Esophagus squamous epithelium (tissue), 5 donors: ENCODE measurements at regions not wholly inside any gene's neighbourhood (a gene's known extent, or its start where the extent isn't known, plus 50 kb on each side); places are given as distances from the start of the nearest gene placed in this dataset.

Experiments used
- DNase-seq: peaks from one replicate; lab custom pipeline; 2025; lab: John Stamatoyannopoulos, UW
- H3K27ac ChIP-seq, 4 donors: fragments of 200-600 bp; sonication (generic); one replicate each; pipeline ENCODE4 v1.5.1; 2016 to 2019; ENCODE audit warnings: mild to moderate bottlenecking in 1 of 4
- H3K27me3 ChIP-seq, 4 donors: fragments of 200-600 bp; sonication (generic); 1 replicate in 3 of 4; 2 replicates in 1 of 4; pipeline versions ENCODE4 v1.5.1 to v1.6.0; 2017 to 2021; ENCODE audit warnings: antibody characterized with exemption in 1 of 4
- H3K36me3 ChIP-seq, 3 donors: fragments of 200-600 bp; sonication (generic); one replicate each; pipeline ENCODE4 v1.5.1; 2016 to 2019
- H3K4me1 ChIP-seq, 3 donors: fragments of 200-600 bp; sonication (generic); one replicate each; pipeline ENCODE4 v1.5.1; 2017 to 2019
- H3K4me3 ChIP-seq, 4 donors: fragments of 200-600 bp; sonication (generic); 1 replicate in 3 of 4; 2 replicates in 1 of 4; pipeline ENCODE4 v1.5.1; 2016 to 2019; ENCODE audit warnings: mild to moderate bottlenecking in 2 of 4, moderate library complexity in 1 of 4
- H3K9me3 ChIP-seq, 3 donors: fragments of 200-600 bp; sonication (generic); one replicate each; pipeline ENCODE4 v1.5.1; 2016 to 2019
- POLR2A ChIP-seq, 4 donors: fragments of 450-650 bp; IDR thresholded peaks; one replicate each; pipeline ENCODE4 v1.6.1; 2017; ENCODE audit warnings: antibody characterized with exemption in 4 of 4, mild to moderate bottlenecking in 4 of 4, moderate library complexity in 3 of 4
- WGBS, 2 donors: methylation state at CpG; one replicate each; pipeline ENCODE4 v1.1.5; 2018; 5-methylcytosine and 5-hydroxymethylcytosine counted together
- intact Hi-C: fragments of 100-400 bp; cut with DNase I; formaldehyde crosslinking; loops from one replicate; pipeline ENCODE4 v1.15.0; 2022
- TF ChIP-seq, protein P1 (sequence below), 6 experiments: fragments of 450-650 bp in 4 of 6; fragments of 200-600 bp in 2 of 6; sonication (generic) in 2 of 6; IDR thresholded peaks; one replicate each; pipeline ENCODE4 v1.5.1; 2016 to 2019; ENCODE audit warnings: antibody characterized with exemption in 6 of 6, mild to moderate bottlenecking in 4 of 6, moderate library complexity in 4 of 6
- donor health status: DM: yes; HTN: yes; CAD: no.

DNA sequence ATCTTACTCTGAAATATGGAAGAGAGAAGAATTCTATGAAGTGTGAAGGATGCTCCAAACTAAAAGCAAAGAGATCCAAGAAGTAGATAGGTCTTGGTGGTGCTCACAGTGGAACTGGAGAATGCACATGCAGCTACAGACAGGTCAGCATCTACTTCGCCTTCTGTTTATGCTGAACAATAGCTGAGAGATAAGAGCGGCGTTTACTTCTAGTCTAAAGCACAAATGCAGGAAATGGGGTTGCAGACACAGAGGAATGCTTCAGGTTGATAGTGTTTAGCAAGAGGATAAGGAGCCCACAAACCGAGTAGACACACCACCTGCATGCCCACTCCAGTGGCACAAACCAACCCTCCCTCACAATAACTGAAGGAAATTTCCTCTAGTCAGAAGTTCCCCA is 180.0 kb upstream of the RGMB start:
- 38 to 56% methylated on average over 4 of the region's 4 CpGs for WGBS, 2 donors
- H3K9me3 ChIP-seq, result no peaks in the 10 kb centered on the region

DNA sequence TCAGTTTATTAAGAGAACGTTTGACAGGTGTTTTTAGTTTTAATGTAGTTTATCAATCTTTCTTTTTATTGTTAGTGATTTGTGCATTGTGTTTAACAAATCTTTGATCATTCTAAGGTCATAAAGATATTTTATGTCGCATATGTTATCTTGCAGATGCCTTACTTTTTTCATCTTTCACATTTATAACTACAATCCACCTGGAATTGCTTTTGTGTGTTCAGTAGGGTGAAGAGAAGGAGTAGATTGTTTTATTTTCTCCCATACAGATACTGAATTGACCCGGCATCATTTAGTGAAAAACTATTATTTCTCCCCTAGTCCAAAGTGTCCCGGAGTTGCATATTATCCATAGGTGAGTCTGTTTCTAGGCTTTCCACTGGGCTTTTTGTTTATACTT is 179.4 kb upstream of the RGMB start:
- intact Hi-C loops, result no loop called here
- 70 to 75% methylated on average over 4 of the region's 4 CpGs for WGBS, 2 donors

More for the DNA sequence above, 180.0 kb upstream of the RGMB start:
- intact Hi-C loops, result no loop called here
- Histone ChIP-seq H3K27me3 (no peaks in the 10 kb centered on the region), H3K27ac (no peak overlapping the region), H3K4me1 (no peaks in the 10 kb centered on the region), H3K36me3 (no peaks in the 10 kb centered on the region), H3K4me3 (no peak overlapping the region)
- TF ChIP-seq POLR2A (IDR thresholded peaks at IDR 0.05), result no peak
- TF ChIP-seq, protein P1, sequence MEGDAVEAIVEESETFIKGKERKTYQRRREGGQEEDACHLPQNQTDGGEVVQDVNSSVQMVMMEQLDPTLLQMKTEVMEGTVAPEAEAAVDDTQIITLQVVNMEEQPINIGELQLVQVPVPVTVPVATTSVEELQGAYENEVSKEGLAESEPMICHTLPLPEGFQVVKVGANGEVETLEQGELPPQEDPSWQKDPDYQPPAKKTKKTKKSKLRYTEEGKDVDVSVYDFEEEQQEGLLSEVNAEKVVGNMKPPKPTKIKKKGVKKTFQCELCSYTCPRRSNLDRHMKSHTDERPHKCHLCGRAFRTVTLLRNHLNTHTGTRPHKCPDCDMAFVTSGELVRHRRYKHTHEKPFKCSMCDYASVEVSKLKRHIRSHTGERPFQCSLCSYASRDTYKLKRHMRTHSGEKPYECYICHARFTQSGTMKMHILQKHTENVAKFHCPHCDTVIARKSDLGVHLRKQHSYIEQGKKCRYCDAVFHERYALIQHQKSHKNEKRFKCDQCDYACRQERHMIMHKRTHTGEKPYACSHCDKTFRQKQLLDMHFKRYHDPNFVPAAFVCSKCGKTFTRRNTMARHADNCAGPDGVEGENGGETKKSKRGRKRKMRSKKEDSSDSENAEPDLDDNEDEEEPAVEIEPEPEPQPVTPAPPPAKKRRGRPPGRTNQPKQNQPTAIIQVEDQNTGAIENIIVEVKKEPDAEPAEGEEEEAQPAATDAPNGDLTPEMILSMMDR (IDR thresholded peaks at IDR 0.05), result no peak
- DNase-seq, result no peak

DNA sequence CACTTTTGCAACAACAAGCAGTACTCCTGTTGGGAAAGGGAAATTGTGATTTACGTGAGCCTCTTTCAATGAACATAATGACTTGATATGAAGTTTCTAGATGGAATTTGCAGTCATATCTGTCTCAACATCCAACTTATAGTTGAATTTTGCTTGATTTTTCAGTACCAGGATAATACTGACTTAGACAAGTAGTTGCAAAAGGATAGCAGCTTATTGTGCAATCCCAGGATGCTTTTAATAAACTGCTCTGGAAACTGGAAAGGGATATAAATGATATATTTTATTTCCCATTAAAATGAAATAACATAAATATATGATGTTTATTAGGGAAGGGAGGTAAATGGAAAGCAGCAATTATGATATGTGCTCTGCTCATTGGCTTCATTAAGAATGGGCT is 174.4 kb upstream of the RGMB start:
- H3K27me3 ChIP-seq, result no peaks in the 10 kb centered on the region
- TF ChIP-seq, protein P1 (IDR thresholded peaks at IDR 0.05), result no peak
- no peak for TF ChIP-seq POLR2A (IDR thresholded peaks at IDR 0.05)
- intact Hi-C loops, result no loop called here
- H3K4me1 ChIP-seq, result no peaks in the 10 kb centered on the region
- 75 to 77% methylated on average over 1 of the region's 1 CpG for WGBS, 2 donors
- H3K36me3 ChIP-seq, result no peaks in the 10 kb centered on the region
- H3K4me3 ChIP-seq, result no peak overlapping the region
- H3K9me3 ChIP-seq, result no peaks in the 10 kb centered on the region
- H3K27ac ChIP-seq, result no peak overlapping the region
- DNase-seq, result no peak

More for the DNA sequence above, 179.4 kb upstream of the RGMB start:
- H3K4me3 ChIP-seq, result no peak overlapping the region
- no peak overlapping the region for H3K27ac ChIP-seq
- H3K9me3 ChIP-seq, result no peaks in the 10 kb centered on the region
- H3K36me3 ChIP-seq, result no peaks in the 10 kb centered on the region
- no peak for TF ChIP-seq POLR2A (IDR thresholded peaks at IDR 0.05)
- TF ChIP-seq, protein P1 (IDR thresholded peaks at IDR 0.05), result no peak
- DNase-seq, result no peak
- H3K27me3 ChIP-seq, result no peaks in the 10 kb centered on the region
- H3K4me1 ChIP-seq, result no peaks in the 10 kb centered on the region

DNA sequence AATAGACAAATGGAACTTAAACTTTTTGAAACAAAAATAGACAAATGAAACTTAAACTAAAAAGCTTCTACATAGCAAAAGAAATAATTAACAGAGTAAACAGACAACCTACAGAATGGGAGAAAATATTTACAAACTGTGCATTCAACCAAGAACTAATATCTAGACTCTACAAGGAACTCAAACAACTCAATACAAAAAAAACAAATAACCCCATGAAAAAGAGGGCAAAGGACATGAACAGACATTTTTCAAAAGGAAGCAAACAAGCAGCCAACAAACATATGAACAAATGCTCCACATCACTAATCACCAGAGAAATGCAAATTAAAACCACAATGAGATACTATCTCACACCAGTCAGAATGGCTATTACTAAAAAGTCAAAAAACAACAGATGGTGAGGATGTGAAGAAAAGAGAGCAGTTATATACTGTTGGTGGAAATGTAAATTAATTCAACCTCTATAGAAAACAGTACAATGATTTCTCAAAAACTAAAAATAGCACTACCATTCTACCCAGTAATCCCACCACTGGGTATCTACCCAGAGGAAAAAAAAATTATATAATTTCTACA is 170.8 kb upstream of the RGMB start:
- intact Hi-C loops, result no loop called here
- H3K27ac ChIP-seq, result no peak overlapping the region
- no peaks in the 10 kb centered on the region for H3K4me1 ChIP-seq
- no peaks in the 10 kb centered on the region for H3K27me3 ChIP-seq
- H3K4me3 ChIP-seq, result no peak overlapping the region
- no peak for DNase-seq
- TF ChIP-seq POLR2A (IDR thresholded peaks at IDR 0.05), result no peak
- TF ChIP-seq, protein P1 (IDR thresholded peaks at IDR 0.05), result no peak
- no peaks in the 10 kb centered on the region for H3K36me3 ChIP-seq
- no peaks in the 10 kb centered on the region for H3K9me3 ChIP-seq

DNA sequence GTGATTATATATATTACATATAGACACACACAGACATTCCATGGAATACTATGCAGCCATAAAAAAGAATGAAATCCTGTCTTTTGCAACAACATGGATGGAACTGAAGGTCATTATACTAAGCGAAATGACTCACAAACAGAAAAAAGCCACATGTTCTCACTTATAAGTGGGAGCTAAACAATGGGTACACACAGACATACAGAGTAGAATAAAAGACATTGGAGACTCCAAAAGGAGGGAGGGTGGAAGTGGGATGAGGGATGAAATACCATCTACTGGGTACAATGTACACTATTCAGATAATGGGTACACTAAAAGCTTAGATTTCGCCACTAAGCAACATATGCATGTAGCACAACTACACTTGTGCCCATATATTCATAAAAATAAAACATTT is 170.0 kb upstream of the RGMB start:
- Histone ChIP-seq H3K27me3 (no peaks in the 10 kb centered on the region), H3K4me1 (no peaks in the 10 kb centered on the region), H3K27ac (no peak overlapping the region), H3K9me3 (no peaks in the 10 kb centered on the region), H3K36me3 (no peaks in the 10 kb centered on the region), H3K4me3 (no peak overlapping the region)
- intact Hi-C loops, result no loop called here
- WGBS, 2 donors, result 42 to 57% methylated on average over 2 of the region's 2 CpGs
- no peak for TF ChIP-seq POLR2A (IDR thresholded peaks at IDR 0.05)
- TF ChIP-seq, protein P1 (IDR thresholded peaks at IDR 0.05), result no peak
- no peak for DNase-seq
